ENCODE measurements at regions not wholly inside any gene's neighbourhood (a gene's known extent, or its start where the extent isn't known, plus 50 kb on each side); places are given as distances from the start of the nearest gene placed in this dataset.

GRCh38 chr2:192978395-192978794 lies 783.7 kb upstream of the TMEFF2 start:
- no peak for TF ChIP-seq CTCF (conservative IDR thresholded peaks at IDR 0.05; ENCODE audit: low read length)
- no peak for TF ChIP-seq EZH2phosphoT487 (IDR thresholded peaks at IDR 0.05; ENCODE audit: borderline replicate concordance)
